Panc1 (cell line): ENCODE measurements at regions not wholly inside any gene's neighbourhood (a gene's known extent, or its start where the extent isn't known, plus 50 kb on each side); places are given as distances from the start of the nearest gene placed in this dataset.

Experiments
- REST ChIP-seq, 2 experiments: IDR thresholded peaks; 2 replicates each; pipeline ENCODE4 v1.6.1; 2011 to 2012; ENCODE audit warnings: low read depth in 2 of 2, control low read depth in 1 of 2, low read length in 1 of 2, mild to moderate bottlenecking in 1 of 2, moderate library complexity in 1 of 2; ENCODE audit not compliant: insufficient read depth in 1 of 2
- TF ChIP-seq, protein P1 (sequence below): fragments of 450-650 bp; IDR thresholded peaks from 2 replicates; pipeline ENCODE4 v1.5.1; 2017; ENCODE audit warnings: mild to moderate bottlenecking

DNA sequence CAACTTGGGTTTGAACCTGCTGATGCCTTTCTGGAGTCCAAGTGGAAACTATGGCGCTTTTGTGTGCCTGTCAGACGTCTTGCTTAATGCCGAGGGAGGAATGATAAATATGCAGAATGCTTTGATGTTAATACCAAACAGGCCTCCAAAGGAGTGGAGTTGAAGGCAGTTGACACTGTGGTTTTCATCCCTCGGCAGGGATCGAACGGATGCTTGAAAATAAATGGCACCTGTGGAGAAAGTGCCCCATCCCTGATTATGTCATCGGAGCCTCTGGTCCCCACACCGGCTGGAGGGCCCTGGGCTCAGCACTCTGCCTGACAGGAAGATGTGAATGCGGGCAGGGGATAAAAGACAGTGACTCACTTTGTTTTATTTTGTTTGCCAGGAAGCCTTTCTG, 148.7 kb upstream of the GPR26 start:
- no peak for TF ChIP-seq REST (IDR thresholded peaks at IDR 0.05; ENCODE audit: insufficient read depth in 1 of 2, low read depth in 2 of 2, low read length in 1 of 2)
- TF ChIP-seq, protein P1, sequence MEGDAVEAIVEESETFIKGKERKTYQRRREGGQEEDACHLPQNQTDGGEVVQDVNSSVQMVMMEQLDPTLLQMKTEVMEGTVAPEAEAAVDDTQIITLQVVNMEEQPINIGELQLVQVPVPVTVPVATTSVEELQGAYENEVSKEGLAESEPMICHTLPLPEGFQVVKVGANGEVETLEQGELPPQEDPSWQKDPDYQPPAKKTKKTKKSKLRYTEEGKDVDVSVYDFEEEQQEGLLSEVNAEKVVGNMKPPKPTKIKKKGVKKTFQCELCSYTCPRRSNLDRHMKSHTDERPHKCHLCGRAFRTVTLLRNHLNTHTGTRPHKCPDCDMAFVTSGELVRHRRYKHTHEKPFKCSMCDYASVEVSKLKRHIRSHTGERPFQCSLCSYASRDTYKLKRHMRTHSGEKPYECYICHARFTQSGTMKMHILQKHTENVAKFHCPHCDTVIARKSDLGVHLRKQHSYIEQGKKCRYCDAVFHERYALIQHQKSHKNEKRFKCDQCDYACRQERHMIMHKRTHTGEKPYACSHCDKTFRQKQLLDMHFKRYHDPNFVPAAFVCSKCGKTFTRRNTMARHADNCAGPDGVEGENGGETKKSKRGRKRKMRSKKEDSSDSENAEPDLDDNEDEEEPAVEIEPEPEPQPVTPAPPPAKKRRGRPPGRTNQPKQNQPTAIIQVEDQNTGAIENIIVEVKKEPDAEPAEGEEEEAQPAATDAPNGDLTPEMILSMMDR = no peak
